ENCODE measurements at regions not wholly inside any gene's neighbourhood (a gene's known extent, or its start where the extent isn't known, plus 50 kb on each side); places are given as distances from the start of the nearest gene placed in this dataset.
"Not testable (repeated sequence)": the region's sequence is repeated elsewhere in the genome, so short reads cannot be mapped to it uniquely, and the experiment has no call there.

DNA sequence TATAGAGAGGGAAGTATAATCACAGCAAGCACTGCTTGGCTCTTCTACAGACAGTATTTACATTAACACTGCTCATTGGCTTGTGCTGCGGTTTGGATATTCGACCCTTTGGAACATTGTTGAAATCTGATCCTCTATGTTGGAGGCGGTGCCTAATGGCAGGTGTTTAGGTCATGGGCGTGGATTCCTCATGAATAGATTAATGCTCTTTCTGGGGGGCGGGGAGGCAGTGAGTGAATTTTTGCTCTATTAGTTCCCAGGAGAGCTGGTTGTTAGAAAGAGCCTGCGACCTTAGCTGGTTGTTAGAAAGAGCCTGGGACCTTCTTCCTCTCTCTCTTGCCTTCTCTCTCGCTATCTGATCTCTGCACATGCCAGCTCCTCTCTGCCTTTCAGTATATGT lies 77.3 kb upstream of the SVIL start:
- no peak for DNase-seq

DNA sequence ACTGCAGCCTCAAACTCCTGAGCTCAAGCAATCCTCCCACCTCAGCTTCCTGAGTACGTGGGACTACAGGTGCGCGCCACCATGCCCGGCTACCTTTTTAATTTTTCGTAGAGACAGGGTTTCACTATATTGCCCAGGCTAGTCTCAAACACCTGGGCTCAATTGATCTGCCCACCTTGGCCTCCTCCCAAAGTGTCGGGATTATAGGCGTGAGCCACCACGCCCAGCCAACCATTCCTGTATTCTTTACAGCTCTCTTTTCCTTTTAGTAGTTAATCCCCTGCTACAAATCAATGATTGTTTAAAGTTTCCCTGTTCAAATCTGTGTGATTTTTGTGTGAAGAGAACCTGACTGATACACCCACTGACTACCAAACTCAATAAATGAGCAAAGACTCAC lies 75.4 kb upstream of the SVIL start:
- no peak for DNase-seq

DNA sequence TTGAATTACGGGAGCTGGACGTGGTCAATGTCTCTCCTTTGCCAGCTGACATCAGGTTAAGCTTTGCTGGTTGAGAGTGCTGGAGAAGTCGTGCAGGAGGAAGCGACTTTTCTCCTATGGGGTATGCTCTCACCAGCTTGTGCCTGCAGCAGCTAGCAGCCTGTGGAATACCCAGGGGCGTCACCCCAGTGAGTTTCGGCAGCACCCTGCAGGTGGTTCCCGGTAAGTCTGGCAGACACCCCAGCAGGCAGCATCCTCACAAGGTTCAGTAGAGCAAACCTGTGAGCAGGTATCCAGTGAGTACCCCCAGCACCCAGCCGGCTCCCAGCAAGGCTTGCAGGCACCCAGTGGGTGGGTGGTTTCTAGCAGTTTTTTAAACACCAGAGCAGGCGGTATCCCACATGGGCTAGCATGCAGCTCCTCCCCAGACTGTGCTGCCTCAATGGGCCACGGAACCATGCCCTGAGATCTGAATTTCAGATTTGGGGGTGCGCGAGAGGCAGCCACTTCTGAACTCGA lies 74.8 kb upstream of the SVIL start:
- DNase-seq: no peak

DNA sequence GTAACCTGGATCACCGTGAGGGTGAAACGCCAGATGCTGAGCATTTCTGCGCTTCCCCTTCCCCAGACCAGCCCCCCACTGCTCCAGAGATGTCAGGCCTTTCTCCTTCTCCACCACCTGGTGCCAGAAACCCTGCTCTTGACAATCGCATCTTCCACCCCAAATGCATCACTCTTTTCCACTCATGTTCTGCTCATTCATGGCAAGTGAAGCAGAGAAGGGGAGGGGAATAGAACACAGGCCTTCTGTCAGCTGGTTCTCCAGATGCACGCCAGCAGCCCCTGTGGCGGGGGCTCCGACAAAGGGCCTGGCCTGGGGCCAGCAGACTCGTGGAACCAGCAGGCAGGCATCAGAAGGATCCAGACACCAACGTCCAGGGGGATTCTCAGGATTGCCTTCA lies 68.5 kb upstream of the SVIL start:
- no peak for DNase-seq

DNA sequence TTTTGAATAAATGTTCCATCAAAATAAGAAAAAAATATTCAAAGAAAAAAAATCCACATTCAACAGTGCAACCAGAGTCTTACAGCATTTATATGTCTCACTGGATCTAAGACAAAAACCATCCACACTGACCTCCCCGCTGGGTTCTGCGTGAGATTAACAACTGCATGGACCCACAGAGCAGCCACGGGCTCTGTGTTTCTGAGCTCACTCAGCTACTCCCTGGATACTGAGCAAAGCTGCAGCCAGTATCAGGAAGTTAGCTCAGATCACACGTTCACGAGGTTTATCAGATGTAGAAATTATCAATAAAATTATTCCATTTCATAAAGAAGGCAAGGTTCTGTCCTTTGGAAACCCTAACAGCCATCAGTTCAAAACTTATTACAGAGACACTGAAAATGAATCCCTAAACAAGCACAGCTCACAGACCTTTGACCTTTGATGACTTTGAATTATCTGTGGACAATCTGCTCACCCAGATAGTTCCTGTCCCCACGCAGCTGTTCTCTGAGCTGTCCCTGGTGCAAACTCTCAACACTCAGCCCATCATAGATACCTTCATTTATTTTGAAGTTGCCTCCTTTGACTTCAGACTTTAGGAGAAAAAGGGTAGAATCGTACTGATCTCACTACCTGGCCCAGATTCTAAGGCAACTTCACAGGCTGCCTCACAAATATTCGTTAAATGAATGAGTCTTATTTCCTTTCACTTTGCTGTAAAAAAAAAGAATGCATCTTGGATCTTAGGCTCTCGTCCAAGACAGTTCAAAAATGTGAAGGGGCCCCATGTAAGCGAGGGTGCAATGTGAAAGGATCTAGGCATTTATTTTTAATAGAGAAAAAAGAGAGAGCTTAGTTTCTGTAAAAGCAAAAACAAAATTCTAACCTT lies 67.7 kb upstream of the SVIL start:
- DNase-seq: no peak

DNA sequence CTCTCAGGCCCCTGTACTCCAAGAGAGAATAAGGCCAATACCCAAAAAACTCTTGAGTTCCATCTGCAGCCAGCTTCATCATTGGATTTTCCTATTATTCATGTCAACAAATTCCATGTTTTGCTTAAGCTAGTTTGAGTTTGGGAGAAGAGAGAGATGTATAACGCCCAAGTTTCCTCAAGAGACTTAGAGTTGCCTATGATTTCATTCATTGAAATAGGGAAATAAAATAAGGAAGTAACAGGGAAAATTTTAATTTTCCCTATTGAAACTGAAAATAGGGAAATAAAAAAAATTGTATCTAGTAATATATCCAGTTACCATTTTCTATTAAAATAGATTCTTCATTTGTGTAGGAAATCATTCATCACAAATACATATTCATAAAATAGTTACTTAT lies 66.5 kb upstream of the SVIL start:
- no peak for DNase-seq

DNA sequence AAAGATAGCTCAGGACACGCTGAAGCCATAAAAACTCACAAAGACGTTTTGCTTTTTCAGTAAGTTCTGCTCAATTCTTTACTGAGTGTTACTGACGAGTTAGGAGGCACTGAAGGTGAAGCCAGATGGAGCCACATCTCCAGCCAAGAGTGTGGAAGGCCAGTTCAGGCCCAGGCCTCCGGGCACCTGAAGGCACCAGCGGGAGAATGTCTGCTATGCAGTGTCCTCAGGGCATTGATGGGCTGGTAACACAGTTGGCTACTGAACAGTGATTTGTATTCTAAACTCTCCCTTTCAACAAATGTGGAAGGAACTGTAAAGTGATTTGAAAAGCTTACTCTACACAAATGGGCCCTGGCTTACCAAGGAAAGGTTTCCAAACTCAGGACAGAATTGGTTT lies 64.8 kb upstream of the SVIL start:
- DNase-seq: no peak

DNA sequence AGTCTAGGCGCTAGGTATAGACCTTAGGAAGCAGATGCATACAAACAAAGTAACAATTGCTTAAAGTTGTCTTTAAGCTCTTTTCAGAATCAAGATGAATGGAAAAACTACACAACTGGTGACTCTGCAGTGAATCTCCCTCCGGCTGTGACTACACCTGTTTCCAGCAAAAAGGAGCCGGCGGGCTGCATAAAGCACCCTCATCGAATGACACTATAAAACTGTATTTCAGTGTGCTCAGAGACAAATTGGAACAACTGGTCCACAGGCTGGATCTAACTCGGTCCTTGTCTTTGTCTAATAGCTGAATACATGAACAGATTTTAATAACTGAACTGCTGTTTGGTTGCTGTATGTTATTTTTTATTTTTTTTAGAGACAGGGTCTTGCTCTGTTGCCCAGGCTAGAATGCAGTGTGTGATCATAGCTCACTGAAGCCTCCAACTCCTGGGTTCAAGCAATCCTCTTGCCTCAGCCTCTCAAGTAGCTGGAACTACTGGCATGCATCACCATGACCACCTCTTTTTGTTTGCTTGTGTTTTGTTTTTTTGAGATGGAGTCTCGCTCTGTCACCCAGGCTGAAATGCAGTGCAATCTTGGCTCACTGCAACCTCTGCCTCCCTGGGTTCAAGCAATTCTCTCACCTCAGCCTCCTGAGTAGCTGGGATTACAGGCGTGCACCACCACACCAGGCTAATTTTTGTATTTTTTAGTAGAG lies 64.2 kb upstream of the SVIL start:
- DNase-seq: no peak

DNA sequence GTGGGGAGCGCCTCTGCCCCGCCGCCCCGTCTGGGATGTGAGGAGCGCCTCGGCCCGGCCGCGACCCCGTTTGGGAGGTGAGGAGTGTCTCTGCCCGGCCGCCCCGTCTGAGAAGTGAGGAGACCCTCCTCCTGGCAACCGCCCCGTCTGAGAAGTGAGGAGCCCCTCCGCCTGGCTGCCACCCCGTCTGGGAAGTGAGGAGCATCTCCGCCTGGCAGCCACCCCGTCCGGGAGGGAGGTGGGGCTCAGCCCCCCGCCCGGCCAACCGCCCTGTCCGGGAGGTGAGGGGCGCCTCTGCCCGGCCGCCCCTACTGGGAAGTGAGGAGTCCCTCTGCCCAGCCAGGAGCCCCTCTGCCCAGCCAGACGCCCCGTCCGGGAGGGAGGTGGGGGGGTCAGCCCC lies 61.8 kb upstream of the SVIL start:
- not testable (repeated sequence) for DNase-seq

DNA sequence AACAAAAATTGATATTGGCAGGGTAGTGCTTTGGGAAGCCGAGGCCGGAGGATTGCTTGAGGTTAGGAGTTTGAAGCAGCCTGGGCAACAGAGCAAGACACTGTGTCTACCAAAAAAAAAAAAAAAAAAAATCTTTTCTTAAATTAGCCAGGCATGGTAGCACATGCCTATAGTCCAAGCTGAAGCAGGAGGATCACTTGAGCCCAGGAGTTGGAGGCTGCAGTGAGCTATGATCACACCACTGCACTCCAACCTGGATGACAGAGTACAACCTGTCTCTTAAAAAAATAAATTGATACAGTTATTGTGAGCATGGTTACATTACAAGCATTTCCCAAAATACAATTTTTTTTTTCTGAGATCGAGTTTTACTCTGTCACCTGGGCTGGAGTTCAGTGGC lies 59.4 kb upstream of the SVIL start:
- DNase-seq: no peak

DNA sequence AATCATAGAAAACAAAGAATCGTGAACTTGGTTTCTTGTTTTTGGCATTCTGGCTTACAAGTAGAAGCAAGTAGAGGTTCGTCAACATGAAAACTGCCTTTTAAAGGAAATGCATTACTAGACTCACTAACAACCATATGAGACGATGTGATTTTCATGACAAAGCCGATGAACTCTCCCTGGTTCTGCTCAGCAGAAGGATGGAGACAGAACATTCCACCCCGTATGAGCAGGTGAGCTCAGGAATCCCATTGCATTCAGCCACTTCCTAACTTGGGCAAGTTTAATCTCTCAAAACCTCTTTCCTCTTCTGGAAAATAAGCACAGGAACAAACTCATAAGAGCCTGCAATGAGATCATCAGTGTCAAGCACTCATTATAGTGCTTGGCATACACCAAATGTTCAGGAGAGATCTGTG lies 57.4 kb upstream of the SVIL start:
- DNase-seq: no peak

DNA sequence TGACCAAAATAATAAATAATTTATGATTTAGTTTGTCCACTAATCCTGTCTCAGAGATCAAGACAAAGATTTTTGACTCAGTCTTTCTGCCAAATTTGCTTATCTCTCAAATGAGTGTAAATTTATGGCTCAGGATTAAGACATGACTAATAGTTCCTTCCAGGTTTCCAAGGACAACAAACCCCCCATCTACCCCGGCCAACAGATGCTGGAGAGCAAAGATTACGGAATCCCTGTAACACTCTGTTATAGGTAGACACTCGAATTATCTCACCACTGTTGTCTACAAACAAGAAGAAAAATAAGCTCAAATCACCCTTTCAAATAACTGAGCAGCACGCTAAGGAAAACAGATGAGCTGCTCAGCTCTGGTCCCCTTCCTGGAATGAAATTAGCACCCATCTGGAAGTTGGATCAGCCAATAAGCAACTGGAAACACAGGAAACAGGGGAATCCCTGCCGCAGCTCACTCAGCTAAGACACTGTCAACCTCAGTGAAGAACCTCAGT lies 56.8 kb upstream of the SVIL start:
- DNase-seq: no peak

DNA sequence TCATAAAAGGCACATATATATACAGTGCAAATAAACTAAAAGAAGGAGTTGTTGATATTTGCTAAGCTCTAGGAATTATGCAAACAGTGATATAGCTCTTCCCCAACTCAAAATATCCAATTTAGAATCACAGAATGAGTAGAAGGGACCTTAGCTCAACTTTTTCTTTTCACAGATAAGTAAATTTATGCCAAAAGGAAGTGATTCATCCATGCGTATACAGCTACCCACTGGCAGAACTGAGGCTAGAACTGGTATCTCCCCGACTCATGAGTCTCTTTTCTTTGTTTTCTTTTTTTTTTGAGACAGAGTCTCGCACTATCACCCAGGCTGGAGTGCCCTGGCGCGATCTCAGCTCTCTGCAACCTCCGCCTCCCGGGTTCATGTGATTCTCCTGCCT lies 54.2 kb upstream of the SVIL start:
- DNase-seq: no peak

DNA sequence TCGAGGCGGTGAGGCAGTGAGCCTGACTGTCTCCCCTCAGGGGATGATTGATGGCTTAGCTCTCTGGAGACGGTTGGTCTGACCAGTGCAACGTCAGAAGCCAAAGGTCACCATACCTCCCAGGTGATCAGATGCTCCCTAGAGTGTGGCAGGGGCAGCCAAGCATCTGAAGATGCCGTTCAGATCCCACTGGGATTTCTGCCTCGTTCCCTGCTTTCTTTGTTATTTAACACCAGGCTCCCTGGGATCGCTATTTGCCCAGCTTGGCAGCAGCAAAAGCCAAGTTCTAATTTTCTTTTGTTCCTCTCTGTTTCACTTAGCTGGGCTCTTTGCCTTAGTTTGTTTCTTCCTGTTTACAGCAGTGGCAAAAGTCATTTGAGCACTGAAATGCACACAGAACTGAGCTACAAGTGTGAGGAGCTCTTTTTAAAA lies 53.5 kb upstream of the SVIL start:
- DNase-seq: no peak

DNA sequence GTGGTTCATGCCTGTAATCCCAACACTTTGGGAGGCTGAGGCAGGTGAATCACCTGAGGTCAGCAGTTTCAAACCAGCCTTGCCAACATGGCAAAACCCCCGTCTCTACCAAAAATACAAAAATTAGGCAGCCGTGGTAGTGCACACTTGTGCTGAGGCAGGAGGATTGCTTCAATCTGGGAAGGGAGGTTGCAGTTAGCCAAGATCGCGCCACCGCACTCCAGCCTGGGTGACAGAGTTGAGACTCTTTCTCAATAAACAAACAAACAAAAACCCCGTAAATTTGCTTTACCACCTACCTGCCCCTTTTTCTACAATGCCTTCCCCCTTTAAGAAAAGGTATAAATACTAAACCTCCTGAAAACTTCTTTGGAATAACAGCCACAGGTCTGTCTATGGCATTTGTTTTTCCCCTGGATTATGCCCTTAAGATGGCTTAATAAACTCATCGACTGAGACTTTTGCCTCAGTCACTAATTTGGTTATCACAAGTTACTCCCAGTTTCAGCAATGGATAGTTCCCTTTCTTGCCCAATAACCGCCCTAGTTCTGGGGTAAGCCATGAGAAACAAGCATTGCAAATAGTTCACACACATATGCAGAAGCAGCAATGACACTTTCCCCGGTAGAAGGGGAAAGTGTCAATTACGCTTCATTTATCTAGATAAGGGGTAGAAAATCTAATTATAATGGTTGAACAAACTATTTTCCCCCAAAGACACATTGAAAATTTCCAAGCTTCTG lies 52.8 kb upstream of the SVIL start:
- no peak for DNase-seq

DNA sequence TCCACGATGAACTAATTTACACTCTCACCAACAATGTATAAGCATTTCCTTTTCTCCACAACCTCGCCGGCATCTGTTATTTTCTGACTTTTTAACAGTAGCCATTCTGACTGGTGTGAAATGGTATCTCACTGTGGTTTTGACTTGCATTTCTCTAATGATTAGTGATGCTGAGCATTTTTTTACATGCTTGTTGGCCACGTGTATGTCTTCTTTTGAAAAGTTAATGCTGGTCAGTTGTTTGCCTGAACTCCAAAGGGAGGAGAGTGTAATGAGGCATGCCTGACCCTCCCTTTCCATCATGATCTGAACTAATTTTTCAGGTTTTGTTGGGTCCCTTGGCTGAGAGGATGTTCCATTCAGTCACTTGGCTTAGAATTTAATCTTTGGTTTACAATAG lies 50.7 kb upstream of the SVIL start:
- no peak for DNase-seq
